ENCODE measurements at regions not wholly inside any gene's neighbourhood (a gene's known extent, or its start where the extent isn't known, plus 50 kb on each side); places are given as distances from the start of the nearest gene placed in this dataset.
"Not testable (repeated sequence)": the region's sequence is repeated elsewhere in the genome, so short reads cannot be mapped to it uniquely, and the experiment has no call there.

DNA sequence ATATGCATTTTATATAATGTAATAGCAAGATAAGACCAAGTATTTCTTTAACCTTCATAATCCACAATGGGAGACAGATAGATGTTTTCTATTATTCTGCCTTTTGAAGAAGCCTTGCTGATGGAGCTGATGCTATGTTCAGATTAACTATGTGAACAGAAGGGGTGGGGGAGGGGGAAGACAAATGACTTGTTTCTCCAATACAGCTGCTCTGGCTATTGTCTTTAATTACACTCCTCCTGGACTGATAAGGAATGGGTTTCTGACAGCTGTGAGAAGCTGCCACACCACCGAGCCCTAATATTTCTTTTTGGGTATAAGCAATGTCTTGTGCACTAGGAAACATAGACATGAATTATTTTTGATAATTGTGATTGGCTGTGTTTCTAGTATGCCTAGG lies 62.0 kb downstream of the CAVIN4 start:
- no peak for DNase-seq

DNA sequence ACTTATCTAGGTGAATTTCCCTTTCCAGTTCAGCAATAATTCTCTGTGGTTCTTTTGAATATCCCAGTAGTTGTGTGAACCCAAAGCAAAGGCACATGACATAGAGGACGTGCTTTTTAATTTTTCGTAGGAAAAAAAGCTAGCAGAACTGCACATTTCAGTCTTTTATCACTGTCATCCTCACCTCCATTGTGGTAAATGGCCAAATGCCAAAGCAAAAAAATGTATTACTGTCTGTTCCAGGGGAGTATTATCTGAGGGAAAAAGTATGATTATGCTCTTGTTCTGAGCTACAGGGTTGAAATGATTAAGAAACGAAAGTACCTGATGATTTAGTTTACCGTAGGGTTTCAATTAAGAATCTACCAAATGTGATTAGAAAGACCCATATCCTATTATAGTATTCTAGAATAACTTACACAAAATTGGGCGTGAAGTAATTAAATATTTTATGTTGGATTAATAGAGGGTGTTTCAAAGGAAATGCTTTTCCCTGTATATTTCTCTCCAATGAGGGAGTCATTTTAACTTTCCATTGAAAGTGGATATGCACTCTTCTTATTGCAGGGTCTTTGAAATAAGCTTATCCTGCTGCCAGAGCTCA lies 62.7 kb downstream of the CAVIN4 start:
- DNase-seq: no peak

- DNase-seq: no peak
Measured at GRCh38 chr9:100641166-100641565, 63.3 kb downstream of the CAVIN4 start.

DNA sequence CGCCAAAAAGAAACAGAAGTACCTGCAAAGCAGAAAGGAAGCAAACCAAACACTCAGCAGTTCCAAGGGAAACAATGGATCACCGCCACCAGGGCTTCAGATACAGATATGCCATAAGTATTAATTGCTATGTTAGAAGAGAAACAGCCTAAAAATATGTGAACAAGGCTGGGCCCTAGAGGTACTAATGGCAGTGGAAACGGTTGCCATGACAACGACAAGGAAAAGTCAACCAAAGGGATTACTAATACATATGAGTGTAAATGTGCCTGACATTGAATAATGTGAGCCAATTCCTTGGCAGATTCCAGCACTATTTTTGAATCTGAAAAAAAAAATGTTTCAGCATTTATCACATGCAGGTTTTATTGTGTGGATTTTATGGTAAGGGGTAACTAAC lies 75.0 kb downstream of the CAVIN4 start:
- DNase-seq: no peak

GRCh38 chr9:100653643-100654334 lies 75.9 kb downstream of the CAVIN4 start:
- no peak for DNase-seq

- DNase-seq: not testable (repeated sequence)
Measured at GRCh38 chr9:100656851-100657250, 79.0 kb downstream of the CAVIN4 start.

GRCh38 chr9:100661668-100662067 lies 83.8 kb downstream of the CAVIN4 start:
- DNase-seq: no peak

GRCh38 chr9:100662122-100662521 lies 84.2 kb downstream of the CAVIN4 start:
- DNase-seq: no peak

DNA sequence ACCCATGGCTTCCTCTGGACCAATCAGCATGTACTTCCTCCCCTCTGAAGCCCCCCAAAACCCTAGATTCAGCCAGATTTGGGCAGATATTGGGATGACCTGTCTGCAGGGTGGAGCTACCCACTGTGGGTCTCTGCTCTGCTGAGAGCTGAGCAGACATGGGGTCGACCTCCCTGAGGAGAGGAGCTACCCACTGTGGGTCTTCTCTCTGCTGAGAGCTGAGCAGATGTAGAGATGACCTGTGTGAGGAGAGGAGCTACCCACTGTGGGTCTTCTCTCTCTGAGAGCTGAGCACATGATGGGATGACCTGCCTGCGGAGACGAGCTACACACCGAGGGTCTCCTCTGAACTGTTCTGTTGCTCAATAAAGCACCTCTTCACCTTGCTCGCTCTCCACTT lies 89.6 kb downstream of the CAVIN4 start:
- no peak for DNase-seq

GRCh38 chr9:100668024-100668423 lies 90.1 kb downstream of the CAVIN4 start:
- no peak for DNase-seq

DNA sequence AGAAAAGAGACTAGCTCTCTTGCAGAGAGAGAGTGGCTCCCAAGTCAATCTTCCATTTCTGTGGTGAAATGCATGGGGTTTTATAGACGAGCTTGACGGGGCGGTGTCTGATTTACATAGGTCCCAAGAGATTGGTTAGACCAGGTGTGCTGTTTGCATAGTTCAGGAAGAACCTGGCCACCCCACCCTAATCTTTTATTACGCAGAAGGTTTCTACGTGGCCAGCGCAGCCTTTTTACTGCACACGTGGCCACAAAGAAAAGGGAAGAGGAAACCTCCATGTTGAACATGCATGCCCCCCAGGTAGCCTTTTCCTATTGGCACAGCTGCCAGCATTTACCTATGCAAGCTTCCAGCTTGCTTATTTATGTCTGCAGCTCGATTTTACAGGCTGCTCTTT lies 92.1 kb downstream of the CAVIN4 start:
- no peak for DNase-seq

- no peak for DNase-seq
Measured at GRCh38 chr9:100670719-100671118, 92.8 kb downstream of the CAVIN4 start.

- no peak for DNase-seq
Measured at GRCh38 chr9:100671898-100672297, 94.0 kb downstream of the CAVIN4 start.

- no peak for DNase-seq
Measured at GRCh38 chr9:100673249-100673648, 95.4 kb downstream of the CAVIN4 start.

DNA sequence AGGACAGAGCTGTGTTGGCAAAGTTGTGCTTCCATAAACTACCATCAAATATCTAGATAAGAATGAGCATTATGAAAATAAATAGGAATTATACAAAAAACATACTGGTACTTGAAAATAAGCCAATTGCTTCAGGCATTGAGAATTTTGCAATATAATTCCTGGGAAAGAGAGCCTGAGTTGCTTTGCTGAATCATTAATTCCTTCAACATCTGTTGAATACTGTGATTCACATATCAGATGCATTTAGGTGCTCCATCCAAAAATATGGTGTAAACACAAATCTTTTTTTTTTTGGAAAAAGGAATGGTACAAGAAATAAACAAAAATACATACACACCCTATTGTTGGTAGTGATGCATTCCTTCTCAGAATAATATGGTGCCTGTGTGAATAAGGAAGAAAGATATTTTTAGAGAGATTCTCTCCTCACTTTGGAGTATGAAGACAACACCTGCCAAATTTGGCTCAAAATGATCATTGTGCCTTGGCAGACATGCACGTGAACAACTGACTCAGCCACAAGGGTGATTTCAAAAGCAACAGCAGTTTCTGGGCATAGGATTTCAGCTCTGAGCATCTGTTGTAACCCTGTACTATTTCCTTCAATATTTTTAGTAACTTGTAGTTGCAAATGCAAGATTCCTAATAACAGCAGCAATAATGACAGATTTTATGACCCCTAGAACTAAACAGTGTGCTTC lies 96.7 kb downstream of the CAVIN4 start:
- DNase-seq: peak; percentile 36

GRCh38 chr9:100679834-100680233 lies 102.0 kb downstream of the CAVIN4 start:
- no peak for DNase-seq

DNA sequence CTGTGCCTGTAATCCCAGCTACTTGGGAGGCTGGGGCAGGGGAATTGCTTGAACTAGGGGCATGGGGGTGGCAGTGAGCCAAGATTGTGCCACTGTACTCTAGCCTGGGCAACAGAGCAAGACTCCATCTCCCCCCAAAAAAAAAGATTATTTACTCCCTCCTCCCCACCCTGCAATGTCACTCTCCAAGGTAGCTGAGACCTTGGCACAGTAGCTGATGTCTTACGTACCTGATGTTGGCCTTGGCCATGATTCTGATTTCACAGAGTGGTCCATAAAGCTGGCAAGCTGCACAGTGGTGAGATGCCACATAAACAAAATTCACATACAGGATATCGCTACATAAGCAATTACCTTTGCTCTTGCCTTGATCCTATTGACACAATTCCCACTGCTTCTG lies 108.5 kb downstream of the CAVIN4 start:
- no peak for DNase-seq

GRCh38 chr9:100689635-100690034 lies 111.8 kb downstream of the CAVIN4 start:
- no peak for DNase-seq

- no peak for DNase-seq
Measured at GRCh38 chr9:100690438-100690837, 112.6 kb downstream of the CAVIN4 start.

DNA sequence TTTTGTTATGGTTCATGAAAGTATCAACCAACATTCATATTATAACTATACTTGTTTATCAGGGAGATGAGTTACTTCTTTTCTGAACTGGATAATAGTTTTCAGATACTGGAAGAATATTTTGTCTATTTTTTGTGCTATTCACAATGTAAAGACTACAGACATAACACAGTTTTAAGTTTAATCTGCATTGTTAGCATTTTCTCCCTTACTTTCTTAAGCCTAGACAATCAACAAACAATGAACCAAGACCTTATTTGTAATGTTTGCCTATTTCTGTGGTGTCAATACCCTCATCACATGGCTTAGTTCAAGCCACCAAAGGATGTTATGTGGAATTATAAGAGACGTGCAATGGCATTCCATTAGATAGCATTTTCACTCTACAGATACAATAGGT lies 119.5 kb downstream of the CAVIN4 start:
- DNase-seq: no peak

DNA sequence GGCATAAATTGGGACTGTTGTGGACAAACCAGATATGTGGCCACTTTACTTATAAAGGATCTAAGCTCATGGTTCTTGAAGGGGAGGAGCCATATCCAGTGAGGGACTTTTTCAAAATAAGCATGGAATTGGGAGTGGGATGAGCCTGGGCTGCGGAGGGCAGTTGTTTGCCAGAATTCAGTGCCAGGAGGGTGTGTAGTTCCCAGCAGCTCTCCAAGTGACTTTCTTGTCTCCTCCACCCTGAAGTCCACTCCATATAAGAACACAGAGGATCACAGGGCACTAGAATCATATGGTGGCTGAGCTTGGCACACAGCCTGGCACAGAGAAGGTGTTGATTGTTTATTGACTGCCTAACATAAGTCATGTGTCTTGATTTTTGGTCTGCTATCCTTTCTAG lies 121.1 kb downstream of the CAVIN4 start:
- DNase-seq: no peak

GRCh38 chr9:100699668-100700067 lies 121.8 kb downstream of the CAVIN4 start:
- no peak for DNase-seq

- no peak for DNase-seq
Measured at GRCh38 chr9:100700689-100701318, 122.9 kb downstream of the CAVIN4 start.

Measured in muscle of arm (tissue), 1 donor.